GM12891 (cell line): ENCODE measurements at regions not wholly inside any gene's neighbourhood (a gene's known extent, or its start where the extent isn't known, plus 50 kb on each side); places are given as distances from the start of the nearest gene placed in this dataset.

Experiments used
- DNase-seq: peaks from one replicate; pipeline ENCODE4 v3.0.0; 2011; ENCODE audit warnings: low spot score; ENCODE audit not compliant: insufficient read length
- FAIRE-seq: peaks from 2 replicates; lab custom pipeline; 2011; peaks lifted over from hg19 to GRCh38; lab: Jason Lieb, UNC
- PAX5 ChIP-seq: IDR thresholded peaks from 2 replicates; pipeline ENCODE4 v1.6.1; 2011; ENCODE audit warnings: low read length, moderate library complexity, mild to moderate bottlenecking; ENCODE audit not compliant: insufficient read depth, severe bottlenecking
- POLR2A ChIP-seq: IDR thresholded peaks from 2 replicates; pipeline ENCODE4 v1.6.1; 2011; ENCODE audit warnings: low read depth, low read length, control low read depth
- POLR2AphosphoS5 ChIP-seq: IDR thresholded peaks from 2 replicates; pipeline ENCODE4 v1.6.1; 2011; ENCODE audit warnings: low read depth, low read length, control low read depth
- POU2F2 ChIP-seq: IDR thresholded peaks from 2 replicates; pipeline ENCODE4 v1.6.1; 2011; ENCODE audit warnings: low read depth, mild to moderate bottlenecking, control low read depth, low read length, moderate library complexity
- SPI1 ChIP-seq: IDR thresholded peaks from 2 replicates; pipeline ENCODE4 v1.6.1; 2011; ENCODE audit warnings: low read depth, low read length, control low read depth
- TAF1 ChIP-seq: IDR thresholded peaks from 2 replicates; pipeline ENCODE4 v1.6.1; 2011; ENCODE audit warnings: low read depth, low read length, control low read depth

- DNase-seq (no peak), FAIRE-seq (no peak)
- TF ChIP-seq POLR2A (no peak), PAX5 (no peak)
These were observed 682.4 kb downstream of the ADGRL2 start for GRCh38 chr1:82483146-82483545.

- FAIRE-seq: no peak
- DNase-seq: no peak
- no peak for TF ChIP-seq POU2F2
- TF ChIP-seq TAF1: no peak
- TF ChIP-seq POLR2A: no peak
- no peak for TF ChIP-seq PAX5
These were observed 678.2 kb downstream of the ADGRL2 start for GRCh38 chr1:82478916-82479315.

- FAIRE-seq: no peak
These were observed 671.9 kb downstream of the ADGRL2 start for GRCh38 chr1:82472489-82473131.

GRCh38 chr1:82466891-82467290 is 666.2 kb downstream of the ADGRL2 start:
- FAIRE-seq: no peak
- TF ChIP-seq POLR2AphosphoS5 (no peak), PAX5 (no peak), POU2F2 (no peak), POLR2A (no peak), SPI1 (no peak), TAF1 (no peak)
- DNase-seq: no peak

More at GRCh38 chr1:82472489-82473131, 671.9 kb downstream of the ADGRL2 start:
- no peak for DNase-seq
- TF ChIP-seq POLR2AphosphoS5 (no peak), TAF1 (no peak), SPI1 (no peak), POU2F2 (no peak), POLR2A (no peak), PAX5 (no peak)

GRCh38 chr1:82466416-82466815 is 665.7 kb downstream of the ADGRL2 start:
- no peak for FAIRE-seq

GRCh38 chr1:82465024-82465423 is 664.3 kb downstream of the ADGRL2 start:
- DNase-seq: no peak
- TF ChIP-seq POLR2A (no peak), POU2F2 (no peak), SPI1 (no peak), POLR2AphosphoS5 (no peak), PAX5 (no peak), TAF1 (no peak)
- FAIRE-seq: no peak

More at GRCh38 chr1:82466416-82466815, 665.7 kb downstream of the ADGRL2 start:
- DNase-seq: no peak
- TF ChIP-seq SPI1 (no peak), POLR2A (no peak), POLR2AphosphoS5 (no peak), PAX5 (no peak), POU2F2 (no peak), TAF1 (no peak)

GRCh38 chr1:82464362-82465001 is 663.7 kb downstream of the ADGRL2 start:
- FAIRE-seq (no peak), DNase-seq (no peak)
- TF ChIP-seq POLR2A (no peak), POU2F2 (no peak), PAX5 (no peak), SPI1 (no peak), POLR2AphosphoS5 (no peak), TAF1 (no peak)

- TF ChIP-seq SPI1 (no peak), PAX5 (no peak), TAF1 (no peak), POLR2A (no peak), POU2F2 (no peak), POLR2AphosphoS5 (no peak)
- FAIRE-seq: no peak
- DNase-seq: no peak
These were observed 663.2 kb downstream of the ADGRL2 start for GRCh38 chr1:82463951-82464350.

- DNase-seq (no peak), FAIRE-seq (no peak)
- no peak for TF ChIP-seq PAX5
These were observed 661.6 kb downstream of the ADGRL2 start for GRCh38 chr1:82462366-82462765.

- no peak for FAIRE-seq
- no peak for DNase-seq
- TF ChIP-seq POLR2A: no peak
- TF ChIP-seq PAX5: no peak
- no peak for TF ChIP-seq SPI1
- no peak for TF ChIP-seq POLR2AphosphoS5
These were observed 654.6 kb downstream of the ADGRL2 start for GRCh38 chr1:82455342-82455741.
